Trophoblast cell (in vitro differentiated cells and primary cell): ENCODE measurements at regions not wholly inside any gene's neighbourhood (a gene's known extent, or its start where the extent isn't known, plus 50 kb on each side); places are given as distances from the start of the nearest gene placed in this dataset.

Source experiments
- DNase-seq, 2 donors: peaks; one replicate each; pipeline ENCODE4 v3.0.0-alpha.2; 2016
- H2AFZ ChIP-seq: 2 replicates; pipeline ENCODE4 v1.6.1; 2013; ENCODE audit warnings: low read length, moderate library complexity, mild to moderate bottlenecking; ENCODE audit not compliant: insufficient read depth, poor library complexity
- H2AK5ac ChIP-seq: 2 replicates; pipeline ENCODE4 v1.6.1; 2013; ENCODE audit warnings: mild to moderate bottlenecking, low read length
- H2BK120ac ChIP-seq: 2 replicates; pipeline ENCODE4 v1.6.1; 2013; ENCODE audit warnings: low read length, mild to moderate bottlenecking, moderate library complexity; ENCODE audit not compliant: insufficient read depth, poor library complexity
- H2BK12ac ChIP-seq: 2 replicates; pipeline ENCODE4 v1.6.1; 2013; ENCODE audit warnings: mild to moderate bottlenecking, low read length, moderate library complexity
- H2BK5ac ChIP-seq: 2 replicates; pipeline ENCODE4 v1.6.1; 2013; ENCODE audit warnings: low read length, low read depth, moderate library complexity, mild to moderate bottlenecking; ENCODE audit not compliant: poor library complexity
- H3K14ac ChIP-seq: 2 replicates; pipeline ENCODE4 v1.6.1; 2013; ENCODE audit warnings: mild to moderate bottlenecking, low read length
- H3K18ac ChIP-seq: 2 replicates; pipeline ENCODE4 v1.6.1; 2013; ENCODE audit warnings: mild to moderate bottlenecking, low read length
- H3K23ac ChIP-seq: 2 replicates; pipeline ENCODE4 v1.6.1; 2013; ENCODE audit warnings: low read length
- H3K27ac ChIP-seq: 2 replicates; pipeline ENCODE4 v1.5.1; 2013; ENCODE audit warnings: low read depth, mild to moderate bottlenecking, inconsistent platforms, low read length, moderate library complexity
- H3K27me3 ChIP-seq: 2 replicates; pipeline ENCODE4 v1.6.1; 2013; ENCODE audit warnings: inconsistent platforms, mild to moderate bottlenecking, low read length, moderate library complexity; ENCODE audit not compliant: insufficient read depth
- H3K36me3 ChIP-seq, 2 experiments: 1 replicate in 1 of 2; 2 replicates in 1 of 2; pipeline ENCODE4 v1.6.1; 2013; ENCODE audit warnings: low read length in 2 of 2, mild to moderate bottlenecking in 2 of 2, moderate library complexity in 1 of 2; ENCODE audit not compliant: insufficient read depth in 2 of 2, control insufficient read depth in 1 of 2
- H3K4ac ChIP-seq: 2 replicates; pipeline ENCODE4 v1.6.1; 2013; ENCODE audit warnings: low read depth, mild to moderate bottlenecking, low read length, moderate library complexity
- H3K4me1 ChIP-seq, 2 experiments: 1 replicate in 1 of 2; 2 replicates in 1 of 2; pipeline ENCODE4 v1.6.1; 2013; ENCODE audit warnings: low read length in 2 of 2, mild to moderate bottlenecking in 2 of 2, moderate library complexity in 1 of 2; ENCODE audit not compliant: insufficient read depth in 2 of 2, control insufficient read depth in 1 of 2
- H3K4me2 ChIP-seq: 2 replicates; pipeline ENCODE4 v1.6.1; 2013; ENCODE audit warnings: inconsistent platforms, mild to moderate bottlenecking, low read length, moderate library complexity
- H3K4me3 ChIP-seq: 2 replicates; pipeline ENCODE4 v1.5.1; 2013; ENCODE audit warnings: mild to moderate bottlenecking, low read depth, low read length, inconsistent platforms
- H3K79me1 ChIP-seq: one replicate; pipeline ENCODE4 v1.6.1; 2013; ENCODE audit warnings: low read length
- H3K79me2 ChIP-seq: 2 replicates; pipeline ENCODE4 v1.6.1; 2013; ENCODE audit warnings: low read length, mild to moderate bottlenecking; ENCODE audit not compliant: control insufficient read depth, insufficient read depth, poor library complexity
- H3K9ac ChIP-seq: 2 replicates; pipeline ENCODE4 v1.6.1; 2013; ENCODE audit warnings: mild to moderate bottlenecking, low read length
- H3K9me3 ChIP-seq: 2 replicates; pipeline ENCODE4 v1.6.1; 2013; ENCODE audit warnings: low read depth, mild to moderate bottlenecking, control low read depth, inconsistent platforms, low read length; ENCODE audit not compliant: insufficient read depth
- H4K12ac ChIP-seq: 2 replicates; pipeline ENCODE4 v1.6.1; 2013; ENCODE audit warnings: low read depth, mild to moderate bottlenecking, low read length, moderate library complexity
- H4K8ac ChIP-seq: 2 replicates; pipeline ENCODE4 v1.6.1; 2013; ENCODE audit warnings: low read depth, mild to moderate bottlenecking, low read length, moderate library complexity
- H4K91ac ChIP-seq: one replicate; pipeline ENCODE4 v1.6.1; 2013; ENCODE audit warnings: low read depth, mild to moderate bottlenecking, low read length, moderate library complexity
- WGBS: extraction: QIAGEN DNeasy Blood & Tissue Kit; methylation state at CpG from one replicate; pipeline ENCODE4 v1.1.7; 2013; ENCODE audit warnings: missing lambda C conversion rate; ENCODE audit not compliant: insufficient read length, insufficient coverage; ENCODE audit errors: extremely low coverage; 5-methylcytosine and 5-hydroxymethylcytosine counted together

- Histone ChIP-seq H3K36me3 (no peaks in the 10 kb centered on the region), H2AK5ac (no peak overlapping the region), H3K27me3 (no peaks in the 10 kb centered on the region), H2AFZ (no peak overlapping the region), H3K18ac (no peak overlapping the region), H4K91ac (no peak overlapping the region), H3K23ac (no peak overlapping the region), H2BK120ac (no peak overlapping the region), H3K4me3 (no peak overlapping the region), H3K79me1 (no peaks in the 10 kb centered on the region), H4K8ac (no peak overlapping the region), H3K9me3 (no peaks in the 10 kb centered on the region), H2BK5ac (no peak overlapping the region), H2BK12ac (no peak overlapping the region), H3K4me2 (no peak overlapping the region), H3K4ac (no peak overlapping the region), H4K12ac (no peak overlapping the region), H3K14ac (no peak overlapping the region), H3K27ac (no peak overlapping the region), H3K79me2 (no peaks in the 10 kb centered on the region), H3K9ac (no peak overlapping the region), H3K4me1 (no peaks in the 10 kb centered on the region)
- 100% methylated on average over 1 of the region's 5 CpGs for WGBS
- no peak for DNase-seq
Measured at GRCh38 chr5:23703940-23704855, 196.8 kb downstream of the PRDM9 start.

- Histone ChIP-seq H2AK5ac (no peak overlapping the region), H3K27ac (no peak overlapping the region), H4K12ac (no peak overlapping the region), H3K4me1 (no peaks in the 10 kb centered on the region), H3K4ac (no peak overlapping the region), H3K4me3 (no peak overlapping the region), H3K14ac (no peak overlapping the region), H3K79me2 (no peaks in the 10 kb centered on the region), H3K79me1 (no peaks in the 10 kb centered on the region), H3K27me3 (no peaks in the 10 kb centered on the region), H3K9me3 (no peaks in the 10 kb centered on the region), H2BK5ac (no peak overlapping the region), H3K36me3 (no peaks in the 10 kb centered on the region), H3K9ac (no peak overlapping the region), H3K18ac (no peak overlapping the region), H2BK120ac (no peak overlapping the region), H4K8ac (no peak overlapping the region), H3K23ac (no peak overlapping the region), H3K4me2 (no peak overlapping the region), H4K91ac (no peak overlapping the region), H2BK12ac (no peak overlapping the region), H2AFZ (no peak overlapping the region)
- no peak for DNase-seq
- no CpG with 5 or more reads among the region's 3 CpGs for WGBS
Measured at GRCh38 chr5:23717486-23717885, 210.1 kb downstream of the PRDM9 start.

DNA sequence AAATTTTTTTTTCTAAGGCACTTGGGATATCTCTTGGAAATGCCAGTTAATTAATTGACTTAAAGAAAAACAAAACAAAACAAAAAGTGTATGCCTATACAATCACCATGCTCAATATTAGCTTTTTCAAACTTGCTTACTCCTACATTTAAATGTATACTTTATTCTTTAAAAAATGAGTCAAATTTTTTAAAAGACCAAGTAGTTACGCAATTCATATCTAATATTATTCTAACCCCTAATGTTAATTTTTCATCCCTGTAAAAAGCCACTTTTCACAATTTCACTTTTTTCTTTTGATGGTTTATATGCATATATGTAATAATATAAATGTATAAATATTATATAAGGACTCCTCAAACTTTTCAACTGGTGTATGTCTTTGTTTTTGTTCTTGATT, 211.2 kb downstream of the PRDM9 start:
- Histone ChIP-seq H3K14ac (no peak overlapping the region), H3K9ac (no peak overlapping the region), H3K79me2 (no peaks in the 10 kb centered on the region), H2BK120ac (no peak overlapping the region), H2BK12ac (no peak overlapping the region), H4K8ac (no peak overlapping the region), H3K23ac (no peak overlapping the region), H3K4me2 (no peak overlapping the region), H3K27ac (no peak overlapping the region), H2AK5ac (no peak overlapping the region), H4K91ac (no peak overlapping the region), H3K79me1 (no peaks in the 10 kb centered on the region), H3K4ac (no peak overlapping the region), H2BK5ac (no peak overlapping the region), H2AFZ (no peak overlapping the region), H3K36me3 (no peaks in the 10 kb centered on the region), H3K9me3 (no peaks in the 10 kb centered on the region), H4K12ac (no peak overlapping the region), H3K4me3 (no peak overlapping the region), H3K27me3 (no peaks in the 10 kb centered on the region), H3K4me1 (no peaks in the 10 kb centered on the region), H3K18ac (no peak overlapping the region)
- WGBS: no CpG with 5 or more reads among the region's 1 CpG
- DNase-seq: no peak

GRCh38 chr5:23721336-23721735, 213.9 kb downstream of the PRDM9 start:
- no peak overlapping the region for H3K14ac ChIP-seq
- H2AFZ ChIP-seq: no peak overlapping the region
- no peaks in the 10 kb centered on the region for H3K79me2 ChIP-seq
- no peaks in the 10 kb centered on the region for H3K4me1 ChIP-seq
- H4K8ac ChIP-seq: no peak overlapping the region
- H2AK5ac ChIP-seq: no peak overlapping the region
- H3K79me1 ChIP-seq: no peaks in the 10 kb centered on the region
- no peak overlapping the region for H3K27ac ChIP-seq
- H2BK12ac ChIP-seq: no peak overlapping the region
- no peak overlapping the region for H2BK120ac ChIP-seq
- no peak overlapping the region for H4K12ac ChIP-seq
- no peak overlapping the region for H3K4me3 ChIP-seq
- H4K91ac ChIP-seq: no peak overlapping the region
- no peak overlapping the region for H3K18ac ChIP-seq
- H2BK5ac ChIP-seq: no peak overlapping the region
- no peaks in the 10 kb centered on the region for H3K9me3 ChIP-seq
- H3K4me2 ChIP-seq: no peak overlapping the region
- DNase-seq: no peak
- no peak overlapping the region for H3K9ac ChIP-seq
- H3K23ac ChIP-seq: no peak overlapping the region
- WGBS: no CpG with 5 or more reads among the region's 2 CpGs
- H3K27me3 ChIP-seq: no peaks in the 10 kb centered on the region
- H3K4ac ChIP-seq: no peak overlapping the region
- no peaks in the 10 kb centered on the region for H3K36me3 ChIP-seq
